Stimulated activated CD4-positive, alpha-beta T cell treated with anti-CD3 and anti-CD28 coated beads, Interleukin-2, amount 100 ng/mL, for 48 hours (primary cell): ENCODE measurements at regions not wholly inside any gene's neighbourhood (a gene's known extent, or its start where the extent isn't known, plus 50 kb on each side); places are given as distances from the start of the nearest gene placed in this dataset.
"Not testable (repeated sequence)": the region's sequence is repeated elsewhere in the genome, so short reads cannot be mapped to it uniquely, and the experiment has no call there.

Experiments
- DNase-seq, 2 donors: peaks; one replicate each; pipeline ENCODE4 v3.0.0-alpha.2; 2020

DNA sequence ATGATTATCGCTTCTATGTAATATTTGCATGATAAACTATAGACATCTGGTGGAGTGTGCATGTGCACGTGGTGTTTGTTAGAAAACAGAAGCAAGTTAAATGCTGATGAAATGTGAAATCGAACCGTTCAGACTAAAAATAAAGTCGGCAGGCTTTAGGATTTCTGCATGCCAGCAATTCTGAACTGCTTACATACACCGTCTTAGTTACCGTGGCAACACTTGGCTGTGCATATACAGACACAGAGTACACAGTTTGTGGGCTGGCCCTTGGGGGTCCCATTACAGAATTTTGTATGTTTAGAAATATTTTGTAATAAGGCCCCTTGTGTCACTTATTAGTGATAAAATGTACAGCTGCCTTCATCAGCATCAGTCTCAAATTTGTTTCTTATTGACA, 605.5 kb downstream of the RBFOX1 start:
- no peak for DNase-seq

DNA sequence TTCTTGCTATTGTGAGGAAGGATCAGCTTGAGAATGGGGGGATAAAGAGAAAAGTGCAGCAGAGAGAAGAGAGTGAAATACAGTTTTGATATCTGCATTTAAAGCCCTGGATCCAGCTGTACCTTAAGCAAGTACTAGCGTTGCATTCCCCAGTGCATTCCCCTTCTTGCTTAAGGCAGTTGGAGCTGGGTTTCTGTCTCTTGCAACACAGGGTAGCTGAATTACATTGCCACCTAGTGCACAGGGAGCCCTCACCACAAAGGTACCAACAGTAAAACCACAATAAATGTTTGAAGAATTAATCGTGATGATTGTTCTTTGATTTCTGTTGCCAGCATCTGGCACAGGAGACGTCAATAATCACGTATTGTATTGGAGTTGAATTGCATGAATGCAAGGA, 588.7 kb downstream of the RBFOX1 start:
- no peak for DNase-seq

DNA sequence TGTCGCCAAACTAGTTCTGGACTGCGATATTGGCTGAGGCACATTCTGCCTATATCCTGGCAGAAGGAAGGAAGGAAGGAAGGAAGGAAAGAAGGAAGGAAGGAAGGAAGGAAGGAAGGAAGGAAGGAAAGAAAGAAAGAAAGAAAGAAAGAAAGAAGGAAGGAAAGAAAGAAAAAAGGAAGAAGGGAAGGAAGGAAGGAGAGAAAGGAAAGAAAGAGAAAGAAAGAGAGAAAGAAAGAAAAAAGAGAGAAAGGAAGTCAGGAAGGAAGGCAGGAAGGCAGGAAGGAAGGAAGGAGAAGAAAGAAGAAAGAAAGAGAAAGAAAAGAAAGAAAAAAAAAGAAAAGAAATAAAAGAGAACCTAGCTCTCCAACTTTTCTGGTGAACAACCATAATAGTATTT, 587.1 kb downstream of the RBFOX1 start:
- DNase-seq, result no peak

DNA sequence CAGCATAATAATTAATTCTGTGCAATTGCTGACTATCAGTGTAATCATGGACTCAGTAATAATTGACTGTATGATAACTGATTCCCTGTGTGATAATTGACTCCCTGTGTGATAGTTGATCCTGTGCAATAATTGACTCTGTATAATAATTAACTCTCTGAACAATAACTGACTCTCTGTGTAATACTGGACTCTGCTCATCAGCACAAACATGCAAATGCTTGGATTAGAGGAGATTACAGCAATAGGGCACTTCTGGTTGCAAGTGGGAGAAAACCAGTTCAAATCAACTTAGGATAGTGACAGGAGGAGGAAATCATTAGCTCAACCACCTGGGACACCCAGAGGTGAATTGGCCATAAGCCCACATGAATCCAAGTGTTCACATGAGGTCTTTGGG, 582.1 kb downstream of the RBFOX1 start:
- no peak for DNase-seq

DNA sequence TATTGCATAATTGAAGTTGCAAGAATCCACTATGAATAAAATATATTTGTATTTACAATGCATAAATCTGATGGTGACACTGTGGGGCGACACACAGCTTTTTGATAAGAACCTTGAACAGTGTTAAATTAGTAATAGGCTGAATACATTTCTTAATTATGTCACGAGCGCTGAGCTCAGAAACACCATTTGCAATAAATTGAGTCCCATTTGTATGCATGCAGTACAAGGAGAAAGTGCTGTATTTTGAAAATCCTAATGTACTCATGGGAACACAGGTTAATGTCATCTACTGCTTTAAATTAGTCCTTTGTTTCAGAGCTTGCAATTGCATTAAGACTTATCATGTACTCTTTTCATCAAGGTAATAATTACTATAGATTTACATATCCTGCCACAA, 579.5 kb downstream of the RBFOX1 start:
- DNase-seq, result no peak

DNA sequence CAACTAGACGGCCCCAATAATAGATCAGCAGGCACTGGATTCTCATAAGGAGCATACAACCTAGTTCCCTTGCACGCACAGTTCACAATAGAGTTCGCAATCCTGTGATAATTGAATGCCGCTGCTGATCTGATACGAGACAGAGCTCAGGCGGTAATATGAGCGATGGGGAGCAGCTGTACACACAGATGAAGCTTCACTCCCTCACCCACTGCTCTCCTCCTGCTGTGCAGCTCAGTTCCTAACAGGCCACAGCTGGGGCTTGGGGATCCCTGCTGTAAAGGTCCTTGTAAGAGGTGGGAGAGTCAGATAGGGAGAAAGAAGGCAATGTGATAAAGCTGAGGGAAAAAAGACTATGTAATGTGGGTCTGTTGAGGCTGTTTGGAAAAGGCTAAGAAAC, 577.5 kb downstream of the RBFOX1 start:
- DNase-seq, result no peak

DNA sequence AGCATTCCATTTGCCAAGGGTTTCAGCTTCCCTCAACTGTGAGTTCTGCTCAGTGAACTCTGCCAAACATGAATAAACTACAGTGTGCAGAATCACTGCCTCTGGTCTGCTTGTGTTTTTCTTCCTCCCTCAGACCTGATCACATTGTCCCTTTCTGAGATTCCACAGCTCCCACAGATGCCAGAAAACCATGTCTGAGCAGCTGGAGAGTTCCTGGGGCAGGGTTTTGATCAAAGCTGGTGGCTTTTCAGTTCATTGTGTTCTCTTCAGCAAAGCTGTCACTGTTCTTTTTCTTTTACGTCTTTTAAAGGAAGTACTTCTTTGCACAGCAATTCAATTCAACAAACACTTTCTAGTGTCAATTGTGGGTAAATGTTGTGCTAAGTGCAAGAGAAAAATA, 555.8 kb downstream of the RBFOX1 start:
- DNase-seq, result no peak

DNA sequence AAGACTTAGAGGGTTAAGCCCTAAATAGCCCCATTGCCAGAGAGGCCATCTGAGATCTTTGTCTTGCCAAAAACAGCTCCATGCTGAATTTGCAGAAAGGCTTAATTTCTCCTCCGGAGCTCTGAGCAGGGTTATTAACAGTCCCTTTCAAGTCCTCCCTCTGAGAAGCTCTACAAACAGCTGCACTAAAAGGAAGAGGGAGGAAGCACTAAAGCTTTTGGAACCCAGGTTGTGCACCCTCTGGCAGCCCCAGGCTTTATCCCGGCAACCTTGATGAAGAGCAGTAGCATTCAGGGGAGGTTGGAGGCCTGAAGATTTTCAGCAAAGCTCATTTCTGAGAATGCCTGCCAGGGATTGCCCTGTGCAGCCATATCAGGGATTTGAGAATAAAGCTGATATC, 554.7 kb downstream of the RBFOX1 start:
- no peak for DNase-seq

DNA sequence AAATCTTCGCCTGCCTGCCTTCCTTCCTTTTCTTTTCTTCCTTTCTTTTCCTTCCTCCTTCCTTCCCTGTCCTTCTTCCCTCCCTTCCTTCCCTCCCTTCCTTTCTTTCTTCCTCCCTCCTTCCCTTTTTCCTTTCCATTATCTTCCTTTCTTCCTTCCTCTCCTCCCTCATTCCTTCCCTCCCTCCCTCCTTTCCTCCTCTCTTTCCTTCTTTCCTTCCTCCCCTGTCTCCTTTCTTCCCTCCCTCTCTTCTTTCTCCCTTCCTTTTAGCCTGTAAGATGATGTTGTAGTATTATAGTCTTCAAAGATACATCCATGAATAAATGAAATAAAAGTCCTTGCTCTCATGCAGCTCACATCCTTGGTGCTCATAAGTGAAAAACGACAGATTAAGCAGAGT, 539.3 kb downstream of the RBFOX1 start:
- DNase-seq, result no peak

DNA sequence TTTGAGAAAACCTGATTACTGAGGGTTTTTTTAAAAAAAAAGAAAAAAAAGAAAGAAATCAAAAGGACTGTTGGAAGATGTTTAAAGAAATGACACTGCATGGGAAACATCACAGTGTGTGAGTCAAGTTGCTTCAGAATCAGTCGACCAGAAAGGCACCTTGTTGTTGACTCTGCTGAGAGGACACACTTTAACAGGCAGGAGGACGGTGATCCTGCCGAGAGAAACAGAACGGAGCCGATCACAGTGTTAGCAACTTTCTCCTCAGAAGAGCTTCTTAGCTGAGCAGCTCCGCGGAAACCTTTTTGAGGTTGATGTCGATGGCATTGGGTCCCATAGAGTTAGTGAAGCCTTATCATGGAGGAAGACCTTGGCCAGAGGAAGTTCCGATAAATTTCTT, 538.7 kb downstream of the RBFOX1 start:
- no peak for DNase-seq

DNA sequence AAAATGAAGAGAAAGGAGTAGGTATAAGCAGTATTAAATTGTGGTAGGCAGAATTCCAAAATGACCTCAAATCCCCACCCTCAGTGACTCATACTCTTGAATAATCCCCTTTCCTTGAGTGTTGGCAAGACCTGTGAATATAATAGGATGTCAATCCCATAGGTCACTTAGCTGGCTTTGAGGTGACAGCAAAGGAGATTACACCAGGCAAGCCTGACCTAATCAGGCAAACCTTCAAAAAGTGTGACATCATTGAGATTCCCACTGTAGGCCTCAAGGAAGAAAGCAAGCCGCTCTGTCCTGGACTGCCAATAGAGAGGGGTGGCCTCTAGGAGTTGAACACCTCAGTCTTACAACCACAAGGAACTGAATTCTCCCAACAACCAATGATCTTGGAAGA, 535.2 kb downstream of the RBFOX1 start:
- no peak for DNase-seq

DNA sequence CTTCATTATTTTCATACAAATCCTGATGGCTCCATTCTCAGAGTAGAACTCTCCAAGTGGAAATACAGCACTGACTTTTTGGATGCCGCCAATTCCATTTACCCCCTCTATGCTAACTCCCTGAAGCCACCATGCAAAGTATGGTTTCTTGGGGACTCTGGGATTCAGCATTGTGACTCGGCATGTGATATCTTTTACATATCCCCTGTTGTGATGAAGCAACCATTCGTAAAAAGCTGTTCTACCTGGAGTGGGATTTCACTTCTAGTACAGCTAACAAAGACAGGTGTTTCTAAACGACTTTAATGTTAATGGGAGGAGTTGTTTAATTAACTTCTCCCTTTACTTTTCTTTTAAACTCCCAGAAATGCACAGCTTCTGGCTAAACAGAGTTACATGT, 533.5 kb downstream of the RBFOX1 start:
- no peak for DNase-seq

DNA sequence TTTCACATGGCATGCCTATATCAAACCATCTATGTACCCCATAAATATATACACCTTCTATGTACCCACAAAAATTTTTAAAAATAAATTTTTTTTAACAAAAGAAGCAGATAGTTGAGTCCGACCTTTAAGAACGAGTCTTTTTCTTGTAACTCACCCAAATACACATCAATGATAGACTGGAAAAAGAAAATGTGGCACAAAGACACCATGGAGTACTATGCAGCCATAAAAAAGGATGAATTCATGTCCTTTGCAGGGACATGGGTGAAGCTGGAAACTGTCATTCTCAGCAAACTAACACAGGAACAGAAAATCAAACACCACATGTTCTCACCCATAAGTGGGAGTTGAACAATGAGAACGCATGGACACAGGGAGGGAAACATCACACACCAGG, 532.7 kb downstream of the RBFOX1 start:
- DNase-seq, result not testable (repeated sequence)

DNA sequence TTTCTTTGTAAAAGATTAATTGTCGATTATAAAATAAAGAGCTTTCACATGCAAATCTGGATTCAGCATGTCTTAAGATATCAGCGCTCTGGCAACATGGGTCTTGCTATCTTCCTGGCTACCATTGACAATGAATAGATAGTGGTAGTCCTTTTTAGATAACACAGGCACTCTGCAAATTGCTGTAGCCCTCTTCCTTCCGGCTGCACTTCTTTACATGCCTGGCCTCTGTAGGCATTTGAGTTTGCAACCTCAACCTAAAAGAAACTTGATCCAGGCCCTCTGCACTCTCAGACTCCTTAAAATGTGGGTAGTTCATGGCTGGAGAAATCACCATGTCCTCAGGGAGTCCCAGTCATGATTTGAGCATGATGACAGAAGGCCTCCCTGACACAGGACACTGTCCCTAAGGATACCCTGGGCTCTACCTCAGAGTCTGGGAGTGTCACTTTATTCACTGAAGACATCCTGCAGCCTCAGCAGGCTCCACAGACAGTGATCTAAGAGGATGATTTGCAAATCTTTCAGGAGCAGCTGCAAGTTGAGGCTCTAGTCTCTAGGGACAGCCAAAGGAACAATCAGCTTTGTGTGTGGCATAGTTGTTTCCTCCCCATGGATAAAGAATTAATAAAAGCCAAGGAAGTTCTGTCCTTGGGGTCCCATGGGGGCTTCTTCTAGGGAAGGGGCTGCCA, 529.4 kb downstream of the RBFOX1 start:
- DNase-seq, result no peak

DNA sequence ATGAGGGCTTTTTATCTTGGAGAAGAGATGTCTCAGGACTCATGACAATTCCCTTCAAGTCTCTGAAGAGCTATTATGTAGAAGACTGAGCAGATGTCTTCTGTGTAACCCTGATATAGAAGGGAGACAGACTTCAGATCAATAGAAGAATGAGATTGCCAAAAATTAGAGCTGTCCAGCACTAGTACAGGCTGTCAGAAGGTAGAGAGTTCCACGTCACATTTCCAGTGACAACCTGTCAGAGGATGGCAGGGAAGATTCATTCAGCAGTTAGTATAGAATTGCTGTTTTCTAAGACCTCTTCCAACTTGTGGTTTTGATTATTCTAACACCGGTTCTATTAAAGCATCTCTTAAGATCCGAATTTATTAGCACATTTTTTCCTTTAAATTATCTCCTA, 520.6 kb downstream of the RBFOX1 start:
- DNase-seq, result no peak

DNA sequence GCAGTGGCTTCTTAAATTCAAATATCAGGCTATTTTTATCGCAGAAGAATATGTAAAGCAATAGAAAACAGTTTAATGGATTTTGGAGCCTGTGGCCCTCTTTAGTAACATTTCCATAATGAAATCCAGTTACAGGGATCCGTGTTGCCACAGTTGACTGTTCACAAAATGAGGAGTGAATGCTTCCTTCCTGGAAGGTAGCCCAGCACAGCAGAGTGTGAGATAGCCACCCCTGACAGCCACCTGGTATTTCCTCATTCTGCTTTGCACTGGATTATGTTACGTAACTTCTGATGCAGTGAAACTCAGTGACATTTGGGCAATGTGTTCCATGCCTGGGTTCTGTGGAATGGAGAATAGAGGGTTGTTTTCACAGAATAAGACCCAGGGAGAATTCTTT, 517.2 kb downstream of the RBFOX1 start:
- no peak for DNase-seq

DNA sequence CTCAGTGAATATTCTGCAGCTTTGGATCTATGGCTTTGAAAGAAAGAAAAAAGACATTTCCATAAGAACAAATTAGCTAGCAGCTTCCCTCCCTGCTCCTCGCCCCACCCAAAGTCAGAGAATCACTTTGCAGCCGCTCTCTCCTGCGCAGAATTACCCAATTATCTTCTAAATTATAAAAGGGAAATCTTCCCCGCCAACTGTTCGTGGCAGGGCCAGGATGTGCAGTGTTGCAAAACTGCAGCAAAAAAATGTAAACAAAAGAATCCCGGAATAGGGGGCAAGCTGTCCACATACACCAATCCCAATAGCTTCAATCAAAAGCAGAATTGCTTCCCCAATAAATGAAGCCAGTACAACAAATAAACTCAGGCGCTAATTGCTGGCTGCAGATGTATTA, 510.6 kb downstream of the RBFOX1 start:
- DNase-seq, result no peak

DNA sequence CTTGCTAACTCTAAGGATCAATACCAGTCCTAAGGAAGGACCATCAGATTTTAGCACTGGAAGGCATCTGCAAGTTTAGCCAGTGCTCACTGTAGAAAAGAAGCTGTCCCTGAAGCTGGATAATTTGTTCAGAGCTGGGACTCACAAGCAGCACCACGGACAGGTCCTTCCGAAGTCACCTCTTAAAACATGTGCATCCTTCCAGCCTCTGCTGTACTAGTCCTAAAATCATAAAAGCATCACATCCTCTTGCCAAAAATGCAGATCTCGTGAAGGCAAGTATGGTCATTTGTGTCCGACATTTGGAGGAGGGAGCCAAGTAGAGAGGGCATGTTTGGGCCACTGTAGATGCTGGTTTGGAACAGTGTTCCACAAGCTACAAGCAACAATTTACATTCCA, 506.9 kb downstream of the RBFOX1 start:
- no peak for DNase-seq

DNA sequence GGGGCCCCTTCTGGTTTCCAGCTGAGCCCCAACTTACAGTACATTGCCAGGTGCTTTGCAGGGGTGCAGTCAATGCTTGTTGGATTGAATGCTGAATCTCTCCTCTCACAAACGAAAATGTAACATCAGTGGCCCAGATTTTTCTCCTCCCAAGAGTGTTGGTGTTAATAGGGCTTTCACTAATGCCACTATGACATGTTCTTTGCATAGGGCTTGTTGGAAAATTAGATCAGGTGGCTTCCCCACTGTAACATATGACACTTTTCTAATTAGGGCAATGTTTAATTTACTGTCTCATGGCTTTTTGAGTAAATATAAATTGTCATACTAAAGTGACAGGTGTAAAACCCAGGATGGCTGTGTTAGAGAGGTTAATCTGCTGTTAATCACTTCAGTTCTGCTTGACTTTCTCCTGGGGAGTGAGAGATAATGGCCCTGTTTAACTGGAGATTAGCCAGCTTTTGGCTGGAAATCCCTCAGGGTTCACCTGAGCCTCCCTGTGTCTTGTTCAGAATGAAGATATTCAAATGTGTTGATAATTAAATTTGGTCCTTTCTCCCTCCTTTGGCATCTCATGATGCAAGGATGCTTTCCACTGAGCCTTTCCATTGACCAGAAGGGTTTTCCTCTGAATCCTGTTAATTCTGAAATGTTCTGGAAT, 502.3 kb downstream of the RBFOX1 start:
- no peak for DNase-seq

DNA sequence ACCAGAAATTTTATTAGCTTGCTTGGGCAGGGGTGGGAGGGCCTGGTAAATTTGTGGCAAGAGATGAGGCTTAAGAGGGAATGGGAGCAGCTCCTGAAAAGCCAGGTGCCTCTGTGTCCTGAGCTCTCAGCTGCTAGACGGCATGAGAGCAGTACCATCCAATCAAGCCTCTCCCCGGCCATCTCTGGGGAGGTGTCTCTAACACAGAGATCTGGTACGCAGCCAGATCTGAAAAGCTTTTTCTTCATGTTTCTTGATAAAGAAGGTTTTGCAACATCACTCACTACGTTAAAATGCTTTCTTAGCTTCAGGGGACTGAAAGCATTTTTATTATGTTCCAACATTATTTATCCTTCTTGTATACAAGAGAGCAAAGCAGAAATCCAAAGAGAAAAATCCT, 488.2 kb downstream of the RBFOX1 start:
- no peak for DNase-seq

DNA sequence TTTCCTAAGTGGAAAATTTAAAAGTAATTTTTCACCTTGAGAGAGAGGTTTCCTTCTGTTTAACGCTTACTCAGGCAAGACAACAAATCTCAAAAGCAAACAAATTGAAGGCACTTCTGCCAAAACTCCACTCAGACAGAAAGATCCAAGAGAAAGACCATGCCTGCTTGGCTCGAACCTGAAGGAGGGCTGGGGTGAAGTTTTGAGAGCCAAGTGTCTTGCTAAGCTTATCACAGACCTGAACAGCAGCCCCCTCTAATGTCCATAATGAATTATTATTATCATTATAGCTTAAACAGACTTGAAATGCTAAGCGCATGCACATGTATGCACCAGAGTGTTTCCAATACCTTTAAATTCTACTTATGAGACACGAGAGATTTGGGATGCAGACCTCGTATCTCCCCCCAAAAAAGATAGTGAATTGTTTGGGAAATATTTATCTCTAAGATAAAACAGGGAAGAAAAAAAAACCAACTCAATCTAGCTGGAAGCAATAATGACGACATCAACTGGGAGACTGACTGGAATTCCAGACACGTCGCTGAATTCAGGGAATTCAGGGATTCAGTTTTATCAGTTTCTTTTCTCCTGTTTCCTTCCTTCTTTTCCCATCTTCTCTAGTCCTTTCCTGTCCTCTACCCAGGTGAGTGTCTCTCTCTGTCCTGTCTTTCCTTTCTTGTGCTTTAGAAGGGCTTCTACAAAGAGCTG, 473.2 kb downstream of the RBFOX1 start:
- DNase-seq, result no peak

DNA sequence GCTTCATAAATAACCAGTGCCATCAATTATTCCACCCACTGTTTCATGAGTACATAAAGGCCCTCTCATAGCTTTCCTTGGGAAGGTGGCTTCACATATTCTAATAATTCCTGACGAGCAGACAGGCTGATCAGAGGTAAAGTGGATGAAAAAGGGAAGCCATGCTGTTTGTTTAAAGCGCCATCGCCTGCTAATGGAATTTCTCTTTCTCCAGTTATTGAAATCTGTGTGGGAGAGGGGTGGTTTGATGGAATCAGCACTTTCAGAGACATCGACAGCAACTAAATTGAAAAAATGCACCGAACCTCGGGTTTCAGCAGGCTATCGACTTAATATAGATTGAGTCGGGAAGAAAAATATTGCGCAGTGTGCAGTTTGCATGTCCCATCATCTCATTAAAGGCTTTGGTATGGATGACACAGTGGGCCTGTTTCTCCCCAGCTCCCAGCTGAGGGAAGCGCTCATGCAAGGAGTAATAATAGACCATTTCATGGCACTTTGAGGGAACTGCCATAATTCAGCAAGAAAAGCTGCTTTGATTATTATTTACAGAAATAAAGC, 472.1 kb downstream of the RBFOX1 start:
- no peak for DNase-seq

DNA sequence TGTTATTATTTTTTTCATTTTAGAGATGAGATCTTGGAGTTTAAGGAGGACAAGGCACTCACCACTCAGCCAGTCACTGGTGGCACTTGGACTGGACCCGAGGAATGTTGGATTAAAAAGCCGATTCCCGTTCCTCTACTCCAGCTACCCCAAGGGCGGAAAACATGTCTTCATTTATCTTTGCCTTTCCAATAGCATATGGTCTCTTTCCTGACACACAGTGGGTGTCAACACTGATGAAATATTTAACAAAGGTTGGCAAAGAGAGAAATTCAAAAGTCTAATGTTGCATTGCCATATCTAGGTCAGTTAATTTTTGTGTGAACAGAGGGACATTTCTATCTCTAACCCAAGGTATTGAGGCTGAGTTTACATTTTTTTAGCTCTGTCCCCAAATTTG, 459.7 kb downstream of the RBFOX1 start:
- DNase-seq, result no peak

DNA sequence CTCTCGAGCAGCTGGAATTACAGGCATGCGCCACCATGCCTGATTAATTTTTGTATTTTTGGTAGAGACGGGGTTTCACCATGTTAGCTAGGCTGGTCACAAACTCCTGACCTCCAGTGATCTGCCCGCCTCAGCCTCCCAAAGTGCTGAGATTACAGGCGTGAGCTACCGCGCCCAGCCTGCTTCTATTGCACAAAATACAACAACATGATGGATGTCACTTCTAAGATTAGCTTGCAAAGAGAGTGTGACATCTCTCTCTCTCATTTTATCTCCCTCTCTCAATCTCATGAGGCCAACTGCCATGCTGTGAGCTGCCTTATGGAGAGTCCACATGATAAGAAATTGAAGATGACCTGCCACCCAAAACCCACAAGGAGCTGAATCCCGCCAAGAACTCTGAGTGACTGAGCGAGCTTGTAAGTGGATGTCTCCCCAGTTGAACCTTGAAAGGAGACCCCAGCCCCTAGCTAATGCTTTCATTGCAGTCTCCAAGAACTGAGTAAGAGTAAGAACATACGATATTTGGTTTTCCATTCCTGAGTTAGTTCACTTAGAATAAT, 458.5 kb downstream of the RBFOX1 start:
- DNase-seq, result no peak
